HFFc6 (cell line): ENCODE measurements at regions not wholly inside any gene's neighbourhood (a gene's known extent, or its start where the extent isn't known, plus 50 kb on each side); places are given as distances from the start of the nearest gene placed in this dataset.
"Not testable (repeated sequence)": the region's sequence is repeated elsewhere in the genome, so short reads cannot be mapped to it uniquely, and the experiment has no call there.

Experiments
- DNase-seq: peaks from one replicate; pipeline ENCODE4 v3.0.0-alpha.2; 2018
- H3K27ac Mint-ChIP-seq: 2 replicates; pipeline ENCODE4 v1.8.0; 2020; ENCODE audit warnings: mild to moderate bottlenecking, mixed read lengths
- H3K27me3 Mint-ChIP-seq: 2 replicates; pipeline ENCODE4 v1.8.0; 2021; ENCODE audit warnings: mild to moderate bottlenecking, moderate library complexity, mixed read lengths; ENCODE audit not compliant: insufficient read depth
- H3K36me3 Mint-ChIP-seq: 2 replicates; pipeline ENCODE4 v1.8.0; 2021; ENCODE audit warnings: low read depth, mixed read lengths
- H3K4me1 Mint-ChIP-seq: 2 replicates; pipeline ENCODE4 v1.8.0; 2020; ENCODE audit warnings: low read depth, mixed read lengths
- H3K4me3 Mint-ChIP-seq: 2 replicates; pipeline ENCODE4 v1.8.0; 2020; ENCODE audit warnings: mild to moderate bottlenecking, moderate library complexity, mixed read lengths
- H3K9me3 Mint-ChIP-seq: 2 replicates; pipeline ENCODE4 v1.8.0; 2020; ENCODE audit warnings: mild to moderate bottlenecking, mixed read lengths
- TF ChIP-seq, protein P1 (sequence below): fragments of 200-600 bp; sonication (generic); IDR thresholded peaks from 2 replicates; pipeline ENCODE4 v1.5.0; 2021; ENCODE audit warnings: antibody characterized with exemption, mild to moderate bottlenecking

DNA sequence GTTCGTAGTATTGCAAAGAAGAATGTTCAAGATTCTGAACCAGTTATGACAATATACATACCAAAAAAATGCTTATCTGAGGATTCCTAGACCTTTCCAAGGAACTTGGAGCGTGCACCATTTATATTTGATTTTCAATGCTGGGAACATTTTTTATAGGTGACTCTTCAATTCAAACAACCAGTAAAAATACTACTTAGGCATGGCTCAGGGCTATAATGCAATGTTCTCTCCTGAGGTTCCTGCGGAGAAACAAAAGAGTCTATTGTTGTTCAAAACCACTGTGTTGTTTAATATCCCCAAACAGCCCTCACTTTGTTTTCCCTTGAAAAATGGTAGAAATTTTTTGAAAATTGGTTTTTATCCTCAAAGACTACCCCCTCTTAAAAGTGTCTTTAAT is 335.7 kb upstream of the IZUMO3 start:
- no peaks in the 10 kb centered on the region for H3K36me3 Mint-ChIP-seq
- no peaks in the 10 kb centered on the region for H3K27me3 Mint-ChIP-seq
- H3K4me1 Mint-ChIP-seq: no peaks in the 10 kb centered on the region
- H3K27ac Mint-ChIP-seq: no peak overlapping the region
- no peak for DNase-seq
- peaks cover 23% of the 10 kb centered on the region for H3K9me3 Mint-ChIP-seq
- no peak overlapping the region for H3K4me3 Mint-ChIP-seq
- TF ChIP-seq, protein P1, sequence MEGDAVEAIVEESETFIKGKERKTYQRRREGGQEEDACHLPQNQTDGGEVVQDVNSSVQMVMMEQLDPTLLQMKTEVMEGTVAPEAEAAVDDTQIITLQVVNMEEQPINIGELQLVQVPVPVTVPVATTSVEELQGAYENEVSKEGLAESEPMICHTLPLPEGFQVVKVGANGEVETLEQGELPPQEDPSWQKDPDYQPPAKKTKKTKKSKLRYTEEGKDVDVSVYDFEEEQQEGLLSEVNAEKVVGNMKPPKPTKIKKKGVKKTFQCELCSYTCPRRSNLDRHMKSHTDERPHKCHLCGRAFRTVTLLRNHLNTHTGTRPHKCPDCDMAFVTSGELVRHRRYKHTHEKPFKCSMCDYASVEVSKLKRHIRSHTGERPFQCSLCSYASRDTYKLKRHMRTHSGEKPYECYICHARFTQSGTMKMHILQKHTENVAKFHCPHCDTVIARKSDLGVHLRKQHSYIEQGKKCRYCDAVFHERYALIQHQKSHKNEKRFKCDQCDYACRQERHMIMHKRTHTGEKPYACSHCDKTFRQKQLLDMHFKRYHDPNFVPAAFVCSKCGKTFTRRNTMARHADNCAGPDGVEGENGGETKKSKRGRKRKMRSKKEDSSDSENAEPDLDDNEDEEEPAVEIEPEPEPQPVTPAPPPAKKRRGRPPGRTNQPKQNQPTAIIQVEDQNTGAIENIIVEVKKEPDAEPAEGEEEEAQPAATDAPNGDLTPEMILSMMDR: no peak

DNA sequence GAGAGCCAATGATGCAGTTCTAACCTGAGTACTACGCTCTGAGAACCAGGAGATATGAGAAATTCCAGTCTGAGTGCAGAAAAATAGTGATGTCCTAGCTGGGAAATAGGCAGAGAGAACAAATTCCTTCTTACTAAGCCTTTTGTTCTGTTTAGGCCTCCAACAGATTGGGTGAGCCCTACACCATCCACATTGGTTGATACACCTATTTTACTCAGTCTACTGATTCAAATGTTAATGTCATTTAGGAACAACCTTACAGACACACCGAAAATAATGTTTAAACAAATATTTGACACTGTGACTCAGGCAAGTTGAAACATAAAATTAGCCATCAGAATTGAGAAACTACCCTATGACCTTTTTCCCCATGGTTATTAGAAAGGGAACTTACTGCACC is 333.9 kb upstream of the IZUMO3 start:
- H3K27ac Mint-ChIP-seq: no peak overlapping the region
- no peaks in the 10 kb centered on the region for H3K36me3 Mint-ChIP-seq
- TF ChIP-seq, protein P1: no peak
- H3K9me3 Mint-ChIP-seq: peaks cover 27% of the 10 kb centered on the region
- DNase-seq: no peak
- no peaks in the 10 kb centered on the region for H3K4me1 Mint-ChIP-seq
- no peak overlapping the region for H3K4me3 Mint-ChIP-seq
- no peaks in the 10 kb centered on the region for H3K27me3 Mint-ChIP-seq

DNA sequence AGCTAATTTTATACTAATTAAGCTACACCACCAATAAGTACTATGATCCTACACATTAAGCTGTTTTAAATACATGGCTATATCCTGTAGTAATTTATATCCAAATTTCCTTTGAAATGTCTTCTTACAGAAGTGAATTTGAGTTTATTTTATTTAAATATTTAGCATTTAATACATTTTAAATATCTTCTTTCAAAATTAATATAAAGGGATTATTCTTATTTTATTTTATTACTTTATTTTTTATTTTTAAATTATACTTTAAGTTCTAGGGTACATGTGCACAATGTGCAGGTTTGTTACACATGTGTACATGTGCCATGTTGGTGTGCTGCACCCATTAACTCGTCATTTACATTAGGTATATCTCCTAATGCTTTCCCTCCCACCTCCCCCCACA is 310.9 kb upstream of the IZUMO3 start:
- not testable (repeated sequence) for H3K4me3 Mint-ChIP-seq, DNase-seq, H3K27me3 Mint-ChIP-seq, H3K4me1 Mint-ChIP-seq, H3K36me3 Mint-ChIP-seq, H3K27ac Mint-ChIP-seq
- H3K9me3 Mint-ChIP-seq: peaks cover 11% of the 10 kb centered on the region

DNA sequence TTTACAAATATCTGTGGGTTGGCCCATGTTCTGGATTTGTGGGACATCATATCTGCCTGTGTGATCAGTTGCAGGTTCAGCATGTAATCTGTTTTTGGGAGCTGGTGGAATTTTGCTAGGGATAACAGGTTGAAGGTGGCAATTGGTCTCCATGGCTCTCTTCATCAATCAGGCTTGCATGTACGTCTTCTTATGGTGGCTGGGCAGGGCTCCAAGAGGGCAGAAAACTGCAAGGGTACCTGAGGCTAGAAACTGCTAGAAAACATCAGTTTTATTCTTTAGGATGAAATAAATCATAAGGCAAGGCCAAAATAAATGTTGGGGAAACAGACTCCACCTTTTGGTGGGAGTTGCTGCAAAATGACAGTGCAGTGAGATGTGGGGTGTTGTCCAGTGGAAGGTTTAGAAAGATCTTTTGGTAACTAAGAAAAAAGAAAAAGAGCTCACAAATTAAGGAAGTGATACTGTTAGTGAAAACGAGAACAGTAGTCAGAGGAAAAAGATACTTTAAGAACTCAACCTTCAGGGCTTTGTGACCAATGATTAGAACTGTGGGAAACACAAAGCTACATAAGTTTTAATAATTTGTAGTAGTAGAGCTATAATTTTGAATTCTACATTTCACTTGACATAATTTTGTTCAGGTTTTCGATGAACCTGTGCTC is 300.7 kb upstream of the IZUMO3 start:
- Mint-ChIP-seq H3K27ac (no peak overlapping the region), H3K9me3 (peaks cover 11% of the 10 kb centered on the region), H3K4me1 (no peaks in the 10 kb centered on the region), H3K27me3 (peaks cover 2% of the 10 kb centered on the region; the same call in 1 of the 2 replicates), H3K4me3 (no peak overlapping the region), H3K36me3 (no peaks in the 10 kb centered on the region)
- TF ChIP-seq, protein P1: no peak
- no peak for DNase-seq

DNA sequence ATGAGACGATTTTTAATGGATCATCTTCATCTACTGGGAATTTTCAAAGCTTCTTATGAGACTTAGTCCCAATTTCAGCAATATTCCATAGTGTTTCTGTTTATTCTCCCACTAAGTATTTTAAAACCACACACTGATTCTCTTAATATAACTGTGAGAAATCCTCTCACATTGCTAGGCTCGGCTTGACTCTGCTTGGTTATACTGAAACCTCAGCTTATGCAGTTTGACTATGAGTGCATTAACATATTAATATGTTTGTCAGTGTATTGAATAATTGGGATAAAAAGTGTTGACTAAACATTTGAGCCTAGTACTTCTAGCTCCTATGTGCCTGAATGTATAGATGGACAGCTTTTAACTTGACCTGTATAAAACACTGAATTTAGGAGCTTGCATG is 298.5 kb upstream of the IZUMO3 start:
- no peak overlapping the region for H3K4me3 Mint-ChIP-seq
- peaks cover 16% of the 10 kb centered on the region for H3K9me3 Mint-ChIP-seq
- no peak overlapping the region for H3K27ac Mint-ChIP-seq
- no peak for DNase-seq
- H3K27me3 Mint-ChIP-seq: peaks cover 2% of the 10 kb centered on the region; the same call in 1 of the 2 replicates
- no peaks in the 10 kb centered on the region for H3K4me1 Mint-ChIP-seq
- no peaks in the 10 kb centered on the region for H3K36me3 Mint-ChIP-seq
- TF ChIP-seq, protein P1: no peak

DNA sequence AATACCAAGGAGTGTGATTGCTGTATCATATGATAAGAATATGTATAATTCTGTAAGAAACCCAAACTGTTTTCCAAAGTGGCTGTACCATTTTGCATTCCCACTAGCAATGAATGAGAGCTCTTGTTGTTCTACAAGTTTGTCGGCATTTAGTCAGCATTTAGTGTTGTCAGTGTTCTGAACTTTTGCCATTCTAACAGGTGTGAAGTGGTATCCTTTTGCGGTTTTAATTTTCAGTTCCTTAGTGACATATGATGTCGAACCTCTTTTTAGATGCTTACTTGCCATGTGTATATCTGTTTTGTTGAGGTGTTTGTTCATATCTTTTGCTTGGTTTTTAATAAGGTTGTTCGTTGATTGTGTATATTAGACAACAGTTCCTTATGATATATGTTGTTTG is 296.3 kb upstream of the IZUMO3 start:
- Mint-ChIP-seq H3K4me1 (no peaks in the 10 kb centered on the region), H3K36me3 (no peaks in the 10 kb centered on the region), H3K4me3 (no peak overlapping the region), H3K9me3 (peaks cover 13% of the 10 kb centered on the region), H3K27ac (no peak overlapping the region), H3K27me3 (peaks cover 2% of the 10 kb centered on the region; the same call in 1 of the 2 replicates)
- TF ChIP-seq, protein P1: no peak
- no peak for DNase-seq
